ENCODE measurements at regions not wholly inside any gene's neighbourhood (a gene's known extent, or its start where the extent isn't known, plus 50 kb on each side); places are given as distances from the start of the nearest gene placed in this dataset.

- no peak overlapping the region for H2BK15ac ChIP-seq (ENCODE audit: low read depth, low read length)
- CTCF ChIA-PET, result no interaction called here
These were observed 354.9 kb upstream of the SLITRK1 start for GRCh38 chr13:84237143-84237542.

More at GRCh38 chr13:84237143-84237542, 354.9 kb upstream of the SLITRK1 start:
- Histone ChIP-seq H3K23ac (ENCODE audit: low read depth, low read length) (no peak overlapping the region), H2AFZ (replicated peaks; ENCODE audit: low read length, poor library complexity) (no peak overlapping the region), H2BK120ac (ENCODE audit: low read depth, low read length) (no peak overlapping the region), H3K18ac (ENCODE audit: low read depth, low read length) (no peak overlapping the region), H2BK20ac (ENCODE audit: low read depth, low read length) (no peak overlapping the region), H3K4me1 (ENCODE audit: control insufficient read depth, insufficient read depth, low read length) (no peaks in the 10 kb centered on the region), H3K4me3 (ENCODE audit: insufficient read depth, low read depth, low read length) (no peak overlapping the region), H3K14ac (replicated peaks; ENCODE audit: low read depth, low read length) (no peak overlapping the region), H2BK5ac (ENCODE audit: low read depth, low read length, poor library complexity, severe bottlenecking) (no peak overlapping the region), H2AK9ac (replicated peaks; ENCODE audit: low read depth, low read length, poor library complexity) (no peak overlapping the region), H3K9me3 (ENCODE audit: control insufficient read depth, insufficient read depth, low read length) (peaks cover 2% of the 10 kb centered on the region; the same call in 1 of the 2 replicates), H2AK5ac (ENCODE audit: low read depth, low read length) (no peak overlapping the region), H3K9ac (ENCODE audit: low read depth, low read length) (no peak overlapping the region), H3K4me2 (ENCODE audit: low read depth, low read length) (no peak overlapping the region), H3K27me3 (ENCODE audit: control insufficient read depth, insufficient read depth, low read length) (no peaks in the 10 kb centered on the region), H3K36me3 (ENCODE audit: control insufficient read depth, insufficient read depth, low read length) (no peaks in the 10 kb centered on the region), H3K27ac (ENCODE audit: insufficient read depth, low read length) (no peak overlapping the region), H4K8ac (ENCODE audit: low read depth in 2 of 2, low read length in 2 of 2) (no peak overlapping the region), H4K5ac (ENCODE audit: low read depth, low read length) (no peak overlapping the region), H3K79me1 (ENCODE audit: low read depth in 1 of 2, low read length in 2 of 2) (no peaks in the 10 kb centered on the region), H4K20me1 (ENCODE audit: insufficient read depth, low read length) (no peaks in the 10 kb centered on the region), H4K91ac (ENCODE audit: insufficient read depth, low read depth, low read length) (no peak overlapping the region), H3K56ac (ENCODE audit: extremely low read depth, insufficient read depth, low read length) (no peak overlapping the region), H3K9me1 (ENCODE audit: insufficient read depth, low read length) (no peaks in the 10 kb centered on the region), H3K4ac (ENCODE audit: low read depth, low read length) (no peak overlapping the region)
- dilution Hi-C loops (cut with HindIII; ENCODE audit: low sequenced_read_pairs, unreplicated experiment), result no loop called here
- intact Hi-C loops (cut with micrococcal nuclease), result loop anchor here (10.0 kb wide), 1 partner anchor 432 kb away; no protein-coding TSS in a partner anchor
- DNase-seq (no peak), ATAC-seq (ENCODE audit: low read depth) (no peak)
- TF ChIP-seq FOS (IDR thresholded peaks at IDR 0.05; ENCODE audit: low read depth, low read length) (no peak), MAZ (IDR thresholded peaks at IDR 0.05; ENCODE audit: borderline replicate concordance, low read depth, low read length) (no peak), RCOR1 (IDR thresholded peaks at IDR 0.05; ENCODE audit: insufficient replicate concordance, low read length) (no peak)
- no TSS peak for BruUV-seq (replicated peaks)
- 0% methylated on average over 1 of the region's 3 CpGs; no CpG with 5 or more reads in 1 of the 2 experiments for whole genome bisulfite sequencing, 2 experiments (ENCODE audit: extremely low coverage in 2 of 2, insufficient read length in 1 of 2)
- in situ Hi-C loops (cut with MboI; ENCODE audit: low sequenced_read_pairs), result no loop called here
- POLR2A ChIA-PET (ENCODE audit: unreplicated experiment), result no interaction called here

Data from IMR-90 (cell line).